ENCODE measurements at regions not wholly inside any gene's neighbourhood (a gene's known extent, or its start where the extent isn't known, plus 50 kb on each side); places are given as distances from the start of the nearest gene placed in this dataset.

GRCh38 chr13:104074326-104074725 lies 1008.1 kb upstream of the SLC10A2 start:
- DNase-seq = no peak

- no peak for DNase-seq
These were observed 1005.6 kb upstream of the SLC10A2 start for GRCh38 chr13:104071806-104072205.

GRCh38 chr13:104065328-104065727 lies 999.1 kb upstream of the SLC10A2 start:
- DNase-seq = no peak

GRCh38 chr13:104057861-104058260 lies 991.6 kb upstream of the SLC10A2 start:
- DNase-seq = no peak

- no peak for DNase-seq
These were observed 979.7 kb upstream of the SLC10A2 start for GRCh38 chr13:104045907-104046306.

GRCh38 chr13:104043184-104043583 lies 977.0 kb upstream of the SLC10A2 start:
- no peak for DNase-seq

GRCh38 chr13:104034891-104035290 lies 968.7 kb upstream of the SLC10A2 start:
- DNase-seq = no peak

GRCh38 chr13:104025303-104025702 lies 959.1 kb upstream of the SLC10A2 start:
- no peak for DNase-seq

GRCh38 chr13:104024416-104025170 lies 958.4 kb upstream of the SLC10A2 start:
- no peak for DNase-seq

- no peak for DNase-seq
These were observed 955.7 kb upstream of the SLC10A2 start for GRCh38 chr13:104021806-104022397.

- DNase-seq = no peak
These were observed 951.1 kb upstream of the SLC10A2 start for GRCh38 chr13:104017317-104017716.

GRCh38 chr13:104015646-104016396 lies 949.6 kb upstream of the SLC10A2 start:
- no peak for DNase-seq

GRCh38 chr13:104014803-104015645 lies 948.8 kb upstream of the SLC10A2 start:
- peak; percentile 3 for DNase-seq

GRCh38 chr13:104011505-104012241 lies 945.5 kb upstream of the SLC10A2 start:
- peak; percentile 1 for DNase-seq

GRCh38 chr13:104008541-104009435 lies 942.6 kb upstream of the SLC10A2 start:
- DNase-seq = peak; percentile 26

- DNase-seq = no peak
These were observed 941.9 kb upstream of the SLC10A2 start for GRCh38 chr13:104008075-104008474.

- DNase-seq = peak; percentile 2
These were observed 940.4 kb upstream of the SLC10A2 start for GRCh38 chr13:104006625-104007075.

- no peak for DNase-seq
These were observed 938.4 kb upstream of the SLC10A2 start for GRCh38 chr13:104004572-104004971.

GRCh38 chr13:104002216-104002615 lies 936.0 kb upstream of the SLC10A2 start:
- no peak for DNase-seq

- no peak for DNase-seq
These were observed 935.5 kb upstream of the SLC10A2 start for GRCh38 chr13:104001766-104002165.

- DNase-seq = no peak
These were observed 930.5 kb upstream of the SLC10A2 start for GRCh38 chr13:103996733-103997132.
